ENCODE measurements at regions not wholly inside any gene's neighbourhood (a gene's known extent, or its start where the extent isn't known, plus 50 kb on each side); places are given as distances from the start of the nearest gene placed in this dataset.

DNA sequence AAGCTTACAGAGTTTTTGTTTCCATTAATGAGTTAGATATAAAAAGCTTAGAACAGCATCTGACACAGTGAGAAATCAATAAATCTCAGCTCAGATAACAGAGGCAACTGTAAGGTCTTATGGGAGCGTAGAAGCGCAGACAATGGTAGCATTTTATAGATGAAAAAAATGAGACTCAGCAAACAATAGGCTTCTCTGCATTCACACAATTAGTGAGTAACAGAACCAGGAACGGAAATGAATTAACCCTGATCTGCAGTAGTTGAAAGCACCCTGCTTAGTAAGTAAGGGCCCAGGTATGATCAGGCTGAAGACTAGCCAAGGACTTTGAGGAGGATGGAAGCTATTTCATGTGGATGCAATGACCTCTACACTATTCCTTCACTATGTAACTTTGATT lies 147.2 kb upstream of the EYA4 start:
- TF ChIP-seq SIN3A (IDR thresholded peaks at IDR 0.05; ENCODE audit: borderline replicate concordance, insufficient read depth, low read length) (no peak), TAF1 (IDR thresholded peaks at IDR 0.05; ENCODE audit: borderline replicate concordance, insufficient read depth, low read length) (no peak), POLR2AphosphoS5 (IDR thresholded peaks at IDR 0.05; ENCODE audit: low read depth, low read length) (no peak)
- TF ChIP-seq, protein P1, sequence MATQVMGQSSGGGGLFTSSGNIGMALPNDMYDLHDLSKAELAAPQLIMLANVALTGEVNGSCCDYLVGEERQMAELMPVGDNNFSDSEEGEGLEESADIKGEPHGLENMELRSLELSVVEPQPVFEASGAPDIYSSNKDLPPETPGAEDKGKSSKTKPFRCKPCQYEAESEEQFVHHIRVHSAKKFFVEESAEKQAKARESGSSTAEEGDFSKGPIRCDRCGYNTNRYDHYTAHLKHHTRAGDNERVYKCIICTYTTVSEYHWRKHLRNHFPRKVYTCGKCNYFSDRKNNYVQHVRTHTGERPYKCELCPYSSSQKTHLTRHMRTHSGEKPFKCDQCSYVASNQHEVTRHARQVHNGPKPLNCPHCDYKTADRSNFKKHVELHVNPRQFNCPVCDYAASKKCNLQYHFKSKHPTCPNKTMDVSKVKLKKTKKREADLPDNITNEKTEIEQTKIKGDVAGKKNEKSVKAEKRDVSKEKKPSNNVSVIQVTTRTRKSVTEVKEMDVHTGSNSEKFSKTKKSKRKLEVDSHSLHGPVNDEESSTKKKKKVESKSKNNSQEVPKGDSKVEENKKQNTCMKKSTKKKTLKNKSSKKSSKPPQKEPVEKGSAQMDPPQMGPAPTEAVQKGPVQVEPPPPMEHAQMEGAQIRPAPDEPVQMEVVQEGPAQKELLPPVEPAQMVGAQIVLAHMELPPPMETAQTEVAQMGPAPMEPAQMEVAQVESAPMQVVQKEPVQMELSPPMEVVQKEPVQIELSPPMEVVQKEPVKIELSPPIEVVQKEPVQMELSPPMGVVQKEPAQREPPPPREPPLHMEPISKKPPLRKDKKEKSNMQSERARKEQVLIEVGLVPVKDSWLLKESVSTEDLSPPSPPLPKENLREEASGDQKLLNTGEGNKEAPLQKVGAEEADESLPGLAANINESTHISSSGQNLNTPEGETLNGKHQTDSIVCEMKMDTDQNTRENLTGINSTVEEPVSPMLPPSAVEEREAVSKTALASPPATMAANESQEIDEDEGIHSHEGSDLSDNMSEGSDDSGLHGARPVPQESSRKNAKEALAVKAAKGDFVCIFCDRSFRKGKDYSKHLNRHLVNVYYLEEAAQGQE (IDR thresholded peaks at IDR 0.05; ENCODE audit: insufficient read depth in 1 of 2, low read depth in 2 of 2, low read length in 2 of 2), result no peak
